GM19025 (cell line): ENCODE measurements at regions not wholly inside any gene's neighbourhood (a gene's known extent, or its start where the extent isn't known, plus 50 kb on each side); places are given as distances from the start of the nearest gene placed in this dataset.
"Not testable (repeated sequence)": the region's sequence is repeated elsewhere in the genome, so short reads cannot be mapped to it uniquely, and the experiment has no call there.

ENCODE experiments used
- ATAC-seq: cut with Tn5 transposase; IDR thresholded peaks from one replicate; pipeline ENCODE4 v1.9.1; 2021; ENCODE audit warnings: mild to moderate bottlenecking, low read depth, moderate library complexity; ENCODE audit not compliant: unreplicated experiment

DNA sequence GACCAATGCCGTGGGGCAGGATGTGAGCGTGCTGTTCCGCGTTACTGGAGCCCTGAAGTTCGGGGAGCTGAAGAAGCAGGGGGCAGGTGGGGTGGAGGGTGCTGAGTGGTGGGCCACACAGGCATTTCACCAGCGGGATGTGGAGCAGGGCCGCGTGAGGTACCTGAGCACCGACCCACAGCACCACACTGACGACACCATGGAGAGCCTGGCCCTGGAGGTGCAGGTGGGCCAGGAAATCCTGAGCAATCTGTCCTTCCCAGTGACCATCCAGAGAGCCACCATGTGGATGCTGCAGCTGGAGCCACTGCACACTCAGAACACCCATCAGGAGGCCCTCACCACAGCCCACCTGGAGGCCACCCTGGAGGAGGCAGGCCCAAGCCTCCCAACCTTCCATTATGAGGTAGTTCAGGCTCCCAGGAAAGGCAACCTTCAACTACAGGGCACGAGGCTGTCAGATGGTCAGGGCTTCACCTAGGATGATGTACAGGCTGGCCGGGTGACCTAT lies 179.6 kb downstream of the TBC1D2B start:
- no peak for ATAC-seq

DNA sequence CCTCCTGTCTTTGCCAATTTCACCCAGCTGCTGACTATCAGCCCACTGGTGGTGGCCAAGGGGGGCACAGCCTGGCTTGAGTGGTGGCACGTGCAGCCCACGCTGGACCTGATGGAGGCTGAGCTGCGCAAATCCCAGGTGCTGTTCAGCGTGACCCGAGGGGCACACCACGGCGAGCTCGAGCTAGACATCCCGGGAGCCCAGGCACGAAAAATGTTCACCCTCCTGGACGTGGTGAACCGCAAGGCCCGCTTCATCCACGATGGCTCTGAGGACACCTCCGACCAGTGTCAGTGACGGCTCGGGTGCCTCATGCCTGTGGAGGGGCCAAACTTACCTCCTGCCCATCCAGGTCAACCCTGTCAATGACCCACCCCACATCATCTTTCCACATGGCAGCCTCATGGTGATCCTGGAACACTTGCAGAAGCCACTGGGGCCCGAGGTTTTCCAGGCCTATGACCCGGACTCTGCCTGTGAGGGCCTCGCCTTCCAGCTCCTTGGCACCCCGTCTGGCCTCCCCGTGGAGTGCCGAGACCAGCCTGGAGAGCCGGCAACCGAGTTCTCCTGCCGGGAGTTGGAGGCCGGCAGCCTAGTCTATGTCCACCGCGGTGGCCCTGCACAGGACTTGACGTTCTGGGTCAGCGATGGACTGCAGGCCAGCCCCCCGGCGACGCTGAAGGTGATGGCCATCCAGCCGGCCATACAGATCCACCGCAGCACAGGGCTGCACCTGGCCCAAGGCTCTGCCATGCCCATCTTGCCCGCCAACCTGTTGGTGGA lies 180.2 kb downstream of the TBC1D2B start:
- not testable (repeated sequence) for ATAC-seq

DNA sequence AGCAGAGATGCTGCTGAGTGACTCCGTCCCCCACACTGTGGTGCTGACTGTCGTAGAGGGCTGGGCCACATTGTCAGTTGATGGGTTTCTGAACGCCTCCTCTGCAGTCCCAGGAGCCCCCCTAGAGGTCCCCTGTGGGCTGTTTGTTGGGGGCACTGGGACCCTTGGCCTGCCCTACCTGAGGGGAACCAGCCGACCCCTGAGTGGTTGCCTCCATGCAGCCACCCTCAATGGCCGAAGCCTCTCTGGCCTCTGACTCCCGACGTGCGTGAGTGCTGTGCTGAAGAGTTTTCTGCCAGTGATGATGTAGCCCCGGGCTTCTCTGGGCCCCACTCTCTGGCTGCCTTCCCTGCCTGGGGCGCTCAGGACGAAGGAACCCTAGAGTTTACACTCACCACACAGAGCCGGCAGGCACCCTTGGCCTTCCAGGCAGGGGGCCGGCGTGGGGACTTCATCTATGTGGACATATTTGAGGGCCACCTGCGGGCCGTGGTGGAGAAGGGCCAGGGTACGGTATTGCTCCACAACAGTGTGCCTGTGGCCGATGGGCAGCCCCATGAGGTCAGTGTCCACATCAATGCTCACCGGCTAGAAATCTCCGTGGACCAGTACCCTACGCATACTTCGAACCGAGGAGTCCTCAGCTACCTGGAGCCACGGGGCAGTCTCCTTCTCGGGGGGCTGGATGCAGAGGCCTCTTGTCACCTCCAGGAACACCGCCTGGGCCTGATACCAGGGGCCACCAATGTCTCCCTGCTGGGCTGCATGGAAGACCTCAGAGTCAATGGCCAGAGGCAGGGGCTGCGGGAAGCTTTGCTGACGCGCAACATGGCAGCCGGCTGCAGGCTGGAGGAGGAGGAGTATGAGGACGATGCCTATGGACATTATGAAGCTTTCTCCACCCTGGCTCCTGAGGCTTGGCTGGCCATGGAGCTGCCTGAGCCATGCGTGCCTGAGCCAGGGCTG lies 181.1 kb downstream of the TBC1D2B start:
- not testable (repeated sequence) for ATAC-seq

DNA sequence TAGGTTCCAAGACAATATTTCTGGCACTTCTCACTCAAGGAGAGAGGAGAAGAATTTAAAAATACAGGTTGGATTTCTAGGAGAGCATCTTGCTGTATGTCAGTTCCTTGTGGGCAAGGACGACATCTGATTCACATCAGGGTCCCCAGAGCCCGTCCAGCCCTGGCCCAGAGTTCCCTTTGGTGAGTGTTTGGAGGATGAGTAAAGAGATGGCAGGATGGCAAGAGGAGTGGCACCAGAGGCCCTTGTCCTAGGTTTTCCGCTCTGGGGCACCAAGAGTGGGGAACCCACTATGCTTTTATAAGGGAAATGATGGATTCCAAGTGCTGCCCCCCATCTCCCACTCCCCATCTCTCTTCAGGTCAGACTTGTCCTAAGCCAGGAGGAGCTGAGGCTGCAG lies 181.8 kb downstream of the TBC1D2B start:
- ATAC-seq: no peak

DNA sequence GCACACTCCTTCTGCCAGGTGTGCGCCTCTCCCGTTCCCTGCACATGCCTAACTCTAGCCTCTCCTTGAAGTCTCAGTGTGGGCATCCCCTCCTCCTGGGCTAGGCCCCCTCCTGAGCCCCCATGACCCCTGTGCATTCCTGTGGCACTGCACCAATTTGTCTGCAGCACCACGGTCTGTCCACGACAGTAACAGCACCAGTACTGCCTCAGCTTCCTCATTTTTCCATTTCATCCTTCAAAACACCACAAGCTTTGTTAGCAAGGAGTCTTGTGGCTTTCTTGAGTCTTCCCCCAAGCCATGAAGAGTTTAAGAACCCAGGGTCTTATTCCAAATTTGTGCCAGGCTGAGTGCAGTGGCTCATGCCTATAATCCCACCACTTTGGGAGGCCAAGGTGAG lies 182.4 kb downstream of the TBC1D2B start:
- ATAC-seq: not testable (repeated sequence)

DNA sequence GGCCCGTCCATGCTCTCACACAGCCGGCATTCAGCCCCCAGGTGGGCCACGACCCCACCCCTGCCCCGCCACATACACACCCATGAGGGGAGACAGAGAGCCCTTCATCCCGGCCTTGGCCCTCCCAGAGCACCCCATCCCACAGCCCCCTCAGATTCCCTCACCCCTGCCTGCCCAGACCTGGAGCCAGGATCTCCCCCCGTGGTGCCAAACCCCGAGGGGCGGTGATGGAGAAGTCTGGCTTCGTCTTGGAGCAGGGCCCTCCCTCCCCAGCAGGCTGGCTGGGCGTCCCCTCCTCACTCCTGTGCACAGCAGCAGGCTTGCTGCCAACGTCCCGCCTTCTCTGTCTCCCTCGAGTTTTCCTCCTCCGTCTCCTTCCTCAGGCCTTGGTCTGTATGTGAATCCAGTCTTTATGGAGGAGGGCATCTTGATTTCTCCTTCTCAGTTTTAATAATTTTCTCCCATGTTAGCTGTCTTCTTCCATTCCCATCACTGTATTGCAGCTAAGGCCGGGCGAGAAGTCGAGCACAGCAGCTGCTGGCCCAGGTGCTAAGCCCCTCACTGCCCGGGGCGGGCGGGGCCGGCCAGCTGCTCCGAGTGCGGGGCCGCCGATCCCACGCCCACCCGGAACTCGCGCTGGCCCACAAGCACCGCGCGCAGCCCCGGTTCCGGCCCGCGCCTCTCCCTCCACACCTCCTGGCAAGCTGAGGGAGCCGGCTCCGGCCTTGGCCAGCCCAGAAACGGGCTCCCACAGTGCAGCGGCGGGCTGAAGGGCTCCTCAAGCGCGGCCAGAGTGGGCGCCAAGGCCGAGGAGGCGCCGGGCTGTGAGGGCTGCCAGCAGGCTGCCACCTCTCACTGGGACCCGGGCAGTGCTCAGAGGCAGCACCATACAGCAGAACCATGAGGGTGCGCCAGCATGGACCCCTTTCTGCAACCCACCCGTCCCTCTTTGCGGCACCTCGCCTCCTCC lies 183.6 kb downstream of the TBC1D2B start:
- not testable (repeated sequence) for ATAC-seq

DNA sequence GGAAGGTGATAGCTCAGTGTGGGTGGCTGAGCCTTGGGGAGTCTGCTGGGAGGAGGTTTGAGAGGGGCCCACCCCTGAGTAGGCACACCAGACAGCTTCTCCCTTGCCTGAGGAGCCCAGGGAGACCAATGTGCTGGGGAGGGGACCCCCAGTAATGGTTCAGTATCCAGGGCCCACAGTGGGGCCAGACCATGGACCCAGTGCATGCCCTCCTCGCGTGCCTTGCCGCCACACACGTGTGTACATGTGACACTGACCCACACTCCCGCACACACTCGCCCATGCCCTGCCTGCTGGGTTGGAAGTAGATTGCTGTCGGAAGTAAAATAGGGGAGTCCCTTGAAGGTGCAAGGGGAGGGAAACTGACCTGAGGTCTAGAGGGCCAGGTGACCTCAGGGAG lies 184.3 kb downstream of the TBC1D2B start:
- ATAC-seq: not testable (repeated sequence)

GRCh38 chr15:77892335-77892734 lies 185.2 kb downstream of the TBC1D2B start:
- no peak for ATAC-seq

GRCh38 chr15:77891862-77892261 lies 185.6 kb downstream of the TBC1D2B start:
- not testable (repeated sequence) for ATAC-seq

DNA sequence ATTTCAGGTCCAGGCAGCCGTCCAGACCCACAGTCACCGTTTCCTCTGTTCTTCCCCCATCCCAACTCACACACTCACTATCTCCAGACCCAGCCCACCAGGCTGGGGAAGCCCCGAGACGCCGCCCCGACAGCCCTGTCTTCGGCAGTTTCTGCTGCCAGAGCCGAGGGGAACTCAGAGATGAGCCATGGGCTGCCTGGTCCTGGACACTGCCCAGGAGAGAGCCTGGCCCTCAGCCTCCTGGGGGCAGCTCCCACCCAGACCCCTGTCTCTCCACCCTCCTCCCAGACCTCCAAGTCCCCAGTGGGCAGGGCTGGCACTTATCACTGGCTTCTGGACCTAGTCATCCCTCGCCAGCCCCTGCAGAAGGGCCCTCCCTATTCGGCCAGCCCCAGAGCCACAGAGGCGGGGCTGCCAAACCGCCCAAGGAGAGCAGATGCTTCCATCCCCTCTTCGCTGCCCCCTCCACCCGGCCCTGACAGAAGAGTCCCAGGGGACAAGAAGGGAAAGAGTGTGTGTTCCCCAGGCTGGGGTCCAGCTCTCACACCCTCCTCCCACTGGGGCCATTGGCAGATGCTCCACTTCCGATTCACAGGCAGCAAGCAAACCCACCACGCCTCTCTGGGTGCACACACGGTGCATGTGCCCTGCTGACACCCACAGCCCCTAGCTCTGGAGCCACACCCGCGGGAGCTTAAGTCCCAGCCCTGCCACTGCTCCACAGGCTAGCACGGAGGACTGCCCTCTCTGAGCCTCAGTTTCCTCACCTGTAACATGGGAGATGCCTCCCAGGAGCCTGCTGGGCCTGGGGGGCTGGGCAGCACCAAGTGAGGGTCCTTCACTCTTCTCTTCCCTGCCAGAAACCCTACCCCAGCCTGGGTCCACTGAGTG lies 186.4 kb downstream of the TBC1D2B start:
- ATAC-seq: peak; percentile 69

DNA sequence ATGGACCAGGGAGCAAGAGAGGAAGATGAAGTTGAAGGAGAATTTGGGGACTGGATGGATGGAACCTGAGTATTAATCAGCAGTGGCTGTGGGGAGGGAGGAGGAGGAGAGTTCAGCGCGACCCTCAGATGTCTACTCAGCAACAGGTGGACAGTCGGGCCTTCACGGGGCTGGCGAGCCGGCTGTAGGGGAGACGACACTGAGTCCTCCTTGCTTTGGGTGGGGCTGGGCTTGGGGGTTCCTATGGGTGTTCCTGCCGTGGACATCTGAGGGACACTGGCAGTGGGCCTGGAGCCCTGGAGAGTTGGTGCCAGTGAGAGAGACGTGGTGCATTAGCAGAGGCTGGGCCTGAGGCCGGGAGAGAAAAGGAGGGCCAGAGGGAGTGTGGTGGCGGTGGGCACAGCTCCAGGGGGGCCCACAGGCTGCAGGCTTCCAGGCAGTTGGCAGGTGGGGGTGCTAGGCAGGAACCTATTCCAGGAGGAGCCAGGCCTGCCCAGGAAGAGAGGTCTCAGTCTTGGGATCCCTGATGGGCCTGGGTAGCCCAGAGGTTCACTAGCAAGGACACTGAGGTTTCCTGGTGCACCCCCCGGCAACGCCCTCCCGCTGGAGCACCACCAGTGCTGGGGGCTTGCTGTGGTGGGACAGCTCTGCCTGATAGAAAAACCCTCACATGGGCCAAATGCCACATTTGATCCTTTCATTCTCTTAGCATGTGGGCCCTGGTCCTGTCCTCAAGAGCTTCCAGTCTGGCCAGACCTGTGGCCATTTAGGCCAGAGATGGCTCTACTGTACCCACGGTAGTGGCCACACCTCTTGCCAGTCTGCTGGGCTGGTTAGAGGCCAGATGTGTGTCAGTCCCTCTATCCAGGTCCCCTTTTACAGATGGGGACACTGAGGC lies 187.4 kb downstream of the TBC1D2B start:
- not testable (repeated sequence) for ATAC-seq

- no peak for ATAC-seq
Measured at GRCh38 chr15:77889009-77889806, 188.3 kb downstream of the TBC1D2B start.

DNA sequence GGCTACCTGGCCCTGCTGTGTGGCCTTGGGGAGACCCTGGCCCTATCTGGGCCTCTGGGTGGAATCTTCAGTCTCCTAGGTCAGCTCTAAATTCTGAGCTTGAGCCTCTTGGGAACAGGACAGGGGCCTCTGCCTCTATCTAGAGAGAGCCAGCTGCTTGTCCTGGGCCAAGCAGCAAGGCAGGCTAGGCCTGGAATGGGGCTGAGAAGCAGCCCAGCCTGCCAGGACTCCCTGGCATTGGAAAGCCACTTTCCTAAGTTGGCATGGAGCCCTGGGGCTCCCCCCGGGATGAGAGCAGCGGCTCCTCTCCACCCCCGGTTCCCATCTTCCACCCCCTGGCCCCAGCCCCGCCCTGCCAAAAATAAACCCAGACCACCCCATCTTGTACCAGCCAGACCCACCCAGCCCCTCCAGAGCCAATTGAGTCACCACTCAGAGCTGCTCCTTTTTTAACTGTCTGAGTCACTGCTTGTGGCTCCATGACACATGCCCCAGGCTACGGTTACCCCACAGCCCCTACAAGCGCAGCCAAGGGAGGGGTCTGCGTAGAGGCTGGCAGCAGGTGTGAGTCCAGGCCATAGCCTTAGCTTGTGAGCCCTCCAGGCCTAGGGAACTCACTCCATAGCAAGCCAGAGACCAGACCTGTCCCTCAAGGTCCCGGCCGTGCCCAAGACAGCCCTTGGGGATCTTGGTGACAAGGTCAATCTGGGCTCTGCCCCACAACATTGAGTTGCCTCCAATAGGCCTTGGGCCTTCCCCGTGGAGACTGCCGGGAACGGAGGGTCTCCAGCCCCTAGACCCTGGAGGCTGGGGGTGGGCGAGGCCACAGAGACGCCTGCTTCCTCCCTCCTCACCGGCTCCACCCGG lies 189.7 kb downstream of the TBC1D2B start:
- ATAC-seq: not testable (repeated sequence)

DNA sequence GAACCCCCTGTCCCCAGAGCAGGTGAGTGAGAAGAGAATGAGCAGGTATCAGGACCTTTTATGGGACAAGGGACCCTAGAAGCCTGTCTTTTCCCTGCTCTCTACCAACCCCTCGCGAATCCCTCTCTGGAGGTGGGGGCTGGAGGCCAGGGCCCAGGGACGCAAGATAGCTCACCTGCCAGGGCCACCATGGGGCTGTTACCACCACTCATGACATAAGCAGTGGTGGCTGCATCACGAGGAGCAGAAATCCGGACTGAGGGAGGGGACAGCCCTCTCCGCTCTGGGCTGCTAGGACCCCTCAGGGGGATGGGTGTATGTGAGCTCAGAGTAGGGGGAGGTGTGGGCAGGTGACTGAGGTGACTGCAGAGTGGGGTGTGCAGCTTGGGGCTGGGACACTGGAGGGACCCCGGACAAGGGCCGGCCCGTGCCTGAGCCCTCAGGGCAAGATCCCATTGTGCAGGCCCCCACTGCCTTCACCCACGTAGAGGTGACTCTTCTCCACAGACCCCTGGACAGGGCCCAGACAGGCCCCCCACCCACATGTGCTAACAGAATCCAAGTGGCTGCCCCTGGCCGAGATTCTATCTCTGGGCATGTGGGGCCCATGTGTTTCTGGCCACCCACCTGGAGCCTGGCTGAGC lies 190.6 kb downstream of the TBC1D2B start:
- ATAC-seq: no peak

- not testable (repeated sequence) for ATAC-seq
Measured at GRCh38 chr15:77885877-77886500, 191.5 kb downstream of the TBC1D2B start.
